ENCODE measurements at regions not wholly inside any gene's neighbourhood (a gene's known extent, or its start where the extent isn't known, plus 50 kb on each side); places are given as distances from the start of the nearest gene placed in this dataset.

- no peak for TF ChIP-seq ZNF462 (CRISPR knock-in tag; IDR thresholded peaks at IDR 0.05)
- no peak for TF ChIP-seq NANOG (IDR thresholded peaks at IDR 0.05; ENCODE audit: borderline replicate concordance)
- TF ChIP-seq ZNF114 (CRISPR knock-in tag; IDR thresholded peaks at IDR 0.05), result no peak
- no peak for TF ChIP-seq EZH2 (IDR thresholded peaks at IDR 0.05; ENCODE audit: low read depth, unreplicated experiment)
- TF ChIP-seq STAT1 (IDR thresholded peaks at IDR 0.05; ENCODE audit: unreplicated experiment), result no peak
- no peak for TF ChIP-seq ETS1 (IDR thresholded peaks at IDR 0.05)
- TF ChIP-seq EZH2phosphoT487 (IDR thresholded peaks at IDR 0.05; ENCODE audit: unreplicated experiment), result no peak
These were observed 63.0 kb downstream of the MEX3B start (continued) for GRCh38 chr15:81982808-81983207.

GRCh38 chr15:81981908-81982307 lies 63.9 kb downstream of the MEX3B start:
- ATAC-seq (no peak), DNase-seq (ENCODE audit: low spot score) (no peak)
- Histone ChIP-seq H3K4me1 (ENCODE audit: insufficient read depth) (no peaks in the 10 kb centered on the region), H3K27ac (ENCODE audit: low read depth) (no peak overlapping the region), H2AFZ (no peak overlapping the region), H3K4me3 (no peak overlapping the region), H3K4me2 (no peak overlapping the region), H3K36me3 (ENCODE audit: insufficient read depth) (no peaks in the 10 kb centered on the region), H3K27me3 (ENCODE audit: insufficient read depth) (no peaks in the 10 kb centered on the region), H3K79me2 (replicated peaks; ENCODE audit: insufficient read depth) (0 out of 2 replicates have a peak, but pooled peaks cover 3% of the 10 kb centered on the region), H3K9me2 (ENCODE audit: insufficient read depth) (no peaks in the 10 kb centered on the region; the same call in 1 of the 2 replicates), H3F3A (replicated peaks; ENCODE audit: low read depth) (no peaks in the 10 kb centered on the region), H4K20me1 (replicated peaks; ENCODE audit: insufficient read depth) (no peaks in the 10 kb centered on the region)
- H3K27me3 Mint-ChIP-seq (ENCODE audit: insufficient read depth, low read depth, poor library complexity), result no peaks in the 10 kb centered on the region
- peaks cover 15% of the 10 kb centered on the region for H3K9me3 Mint-ChIP-seq
- peaks cover 5% of the 10 kb centered on the region; the same call in 1 of the 3 replicates for H3K4me1 Mint-ChIP-seq
- no peak overlapping the region for H3K27ac Mint-ChIP-seq
- H3K4me3 Mint-ChIP-seq, result no peak overlapping the region
- H3K36me3 Mint-ChIP-seq (ENCODE audit: low read depth), result peaks cover 14% of the 10 kb centered on the region; the same call in 2 of the 3 replicates
- TF ChIP-seq EZH2phosphoT487 (IDR thresholded peaks at IDR 0.05; ENCODE audit: unreplicated experiment) (no peak), ETS1 (IDR thresholded peaks at IDR 0.05) (no peak), JUNB (IDR thresholded peaks at IDR 0.05; ENCODE audit: unreplicated experiment) (no peak), EZH2 (IDR thresholded peaks at IDR 0.05; ENCODE audit: low read depth, unreplicated experiment) (no peak), ZNF114 (CRISPR knock-in tag; IDR thresholded peaks at IDR 0.05) (no peak), REST (IDR thresholded peaks at IDR 0.05; ENCODE audit: unreplicated experiment) (no peak)

Measured in GM23338 (cell line).